ENCODE measurements at regions not wholly inside any gene's neighbourhood (a gene's known extent, or its start where the extent isn't known, plus 50 kb on each side); places are given as distances from the start of the nearest gene placed in this dataset.

GRCh38 chr10:124286621-124287020 lies 132.1 kb downstream of the OAT start:
- DNase-seq (ENCODE audit: low spot score), result no peak

- DNase-seq (ENCODE audit: low spot score), result no peak
Measured at GRCh38 chr10:124285587-124286527, 132.9 kb downstream of the OAT start.

- no peak for DNase-seq (ENCODE audit: low spot score)
Measured at GRCh38 chr10:124283949-124284250, 134.8 kb downstream of the OAT start.

- no peak for DNase-seq (ENCODE audit: low spot score)
Measured at GRCh38 chr10:124283215-124283948, 135.3 kb downstream of the OAT start.

- no peak for DNase-seq (ENCODE audit: low spot score)
Measured at GRCh38 chr10:124282326-124282725, 136.4 kb downstream of the OAT start.

GRCh38 chr10:124281666-124282065 lies 137.1 kb downstream of the OAT start:
- DNase-seq (ENCODE audit: low spot score), result no peak

- no peak for DNase-seq (ENCODE audit: low spot score)
Measured at GRCh38 chr10:124280916-124281315, 137.8 kb downstream of the OAT start.

- no peak for DNase-seq (ENCODE audit: low spot score)
Measured at GRCh38 chr10:124279882-124280281, 138.8 kb downstream of the OAT start.

- DNase-seq (ENCODE audit: low spot score), result no peak
Measured at GRCh38 chr10:124279298-124279697, 139.4 kb downstream of the OAT start.

GRCh38 chr10:124278356-124278755 lies 140.4 kb downstream of the OAT start:
- no peak for DNase-seq (ENCODE audit: low spot score)

GRCh38 chr10:124273141-124273540 lies 145.6 kb downstream of the OAT start:
- no peak for DNase-seq (ENCODE audit: low spot score)

- DNase-seq (ENCODE audit: low spot score), result no peak
Measured at GRCh38 chr10:124271676-124272075, 147.0 kb downstream of the OAT start.

- no peak for DNase-seq (ENCODE audit: low spot score)
Measured at GRCh38 chr10:124270530-124271327, 148.0 kb downstream of the OAT start.

GRCh38 chr10:124268976-124269375 lies 149.7 kb downstream of the OAT start:
- DNase-seq (ENCODE audit: low spot score), result no peak

GRCh38 chr10:124267911-124268549 lies 150.7 kb downstream of the OAT start:
- no peak for DNase-seq (ENCODE audit: low spot score)

GRCh38 chr10:124267231-124267885 lies 151.4 kb downstream of the OAT start:
- DNase-seq (ENCODE audit: low spot score), result no peak

GRCh38 chr10:124266468-124267230 lies 152.1 kb downstream of the OAT start:
- no peak for DNase-seq (ENCODE audit: low spot score)

- no peak for DNase-seq (ENCODE audit: low spot score)
Measured at GRCh38 chr10:124265776-124266467, 152.8 kb downstream of the OAT start.

- DNase-seq (ENCODE audit: low spot score), result no peak
Measured at GRCh38 chr10:124265391-124265745, 153.4 kb downstream of the OAT start.

- no peak for DNase-seq (ENCODE audit: low spot score)
Measured at GRCh38 chr10:124264711-124265390, 153.9 kb downstream of the OAT start.

All from hematopoietic multipotent progenitor cell treated with erythropoietin and hydrocortisone succinate and interleukin-3 and kit ligand, for 15 days (in vitro differentiated cells).